ENCODE measurements at regions not wholly inside any gene's neighbourhood (a gene's known extent, or its start where the extent isn't known, plus 50 kb on each side); places are given as distances from the start of the nearest gene placed in this dataset.

DNA sequence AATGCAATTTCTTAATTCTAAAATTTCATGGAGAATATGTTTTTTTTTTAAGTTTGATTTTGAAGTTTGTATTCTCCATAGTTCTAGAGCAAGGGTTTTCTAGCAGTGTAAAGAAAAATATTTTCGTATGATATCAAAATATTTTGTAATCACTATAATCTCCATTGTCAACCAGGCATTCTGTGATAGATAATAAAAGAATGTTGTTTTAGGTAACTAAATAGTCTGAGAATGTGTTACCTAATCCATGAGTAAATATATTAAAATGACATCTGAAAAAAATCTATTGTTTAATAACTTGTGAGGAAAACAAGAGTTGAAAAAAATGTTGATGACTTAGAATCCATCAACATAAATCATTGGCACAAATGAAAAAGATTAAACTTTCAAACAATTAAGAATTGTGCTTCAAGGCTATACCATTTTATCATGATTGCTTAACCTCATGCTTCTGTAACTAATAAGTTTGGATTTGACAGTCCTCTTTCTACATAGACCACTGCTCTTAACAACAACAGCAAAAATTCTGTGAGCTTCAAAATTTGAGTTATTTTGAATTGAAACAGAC is 2211.8 kb downstream of the LRRC4C start:
- no TSS peak for BruUV-seq (replicated peaks)
- no peaks in the 10 kb centered on the region for H3K36me3 ChIP-seq (ENCODE audit: control insufficient read depth, insufficient read depth, low read length)
- ChIA-PET POLR2A (no interaction called here), CTCF (no interaction called here)
- intact Hi-C loops (cut with micrococcal nuclease; ENCODE audit: unreplicated experiment) = no loop called here
- H3K27me3 ChIP-seq (ENCODE audit: control insufficient read depth, insufficient read depth, low read length) = no peaks in the 10 kb centered on the region
- H3K4me1 ChIP-seq (ENCODE audit: control insufficient read depth, insufficient read depth, low read length) = no peaks in the 10 kb centered on the region
- no peak overlapping the region for H3K27ac ChIP-seq (ENCODE audit: low read length)
- ATAC-seq (no peak), DNase-seq (ENCODE audit: low read depth, low spot score) (no peak)
- in situ Hi-C loops (cut with HindIII; ENCODE audit: low pct_unique_long_range_greater_than_20kb, low sequenced_read_pairs) = no loop called here
- no peaks in the 10 kb centered on the region for H3K9me3 ChIP-seq (ENCODE audit: control insufficient read depth, insufficient read depth, low read depth, low read length)
- H3K4me3 ChIP-seq (ENCODE audit: low read depth in 2 of 2, low read length in 2 of 2) = no peak overlapping the region
- TF ChIP-seq POLR2AphosphoS5 (IDR thresholded peaks at IDR 0.05; ENCODE audit: low read depth, low read length) (no peak), TCF7L2 (IDR thresholded peaks at IDR 0.05; ENCODE audit: low read depth, low read length) (no peak), SIN3A (IDR thresholded peaks at IDR 0.05; ENCODE audit: borderline replicate concordance, insufficient read depth, low read depth, low read length) (no peak)
- TF ChIP-seq, protein P1, sequence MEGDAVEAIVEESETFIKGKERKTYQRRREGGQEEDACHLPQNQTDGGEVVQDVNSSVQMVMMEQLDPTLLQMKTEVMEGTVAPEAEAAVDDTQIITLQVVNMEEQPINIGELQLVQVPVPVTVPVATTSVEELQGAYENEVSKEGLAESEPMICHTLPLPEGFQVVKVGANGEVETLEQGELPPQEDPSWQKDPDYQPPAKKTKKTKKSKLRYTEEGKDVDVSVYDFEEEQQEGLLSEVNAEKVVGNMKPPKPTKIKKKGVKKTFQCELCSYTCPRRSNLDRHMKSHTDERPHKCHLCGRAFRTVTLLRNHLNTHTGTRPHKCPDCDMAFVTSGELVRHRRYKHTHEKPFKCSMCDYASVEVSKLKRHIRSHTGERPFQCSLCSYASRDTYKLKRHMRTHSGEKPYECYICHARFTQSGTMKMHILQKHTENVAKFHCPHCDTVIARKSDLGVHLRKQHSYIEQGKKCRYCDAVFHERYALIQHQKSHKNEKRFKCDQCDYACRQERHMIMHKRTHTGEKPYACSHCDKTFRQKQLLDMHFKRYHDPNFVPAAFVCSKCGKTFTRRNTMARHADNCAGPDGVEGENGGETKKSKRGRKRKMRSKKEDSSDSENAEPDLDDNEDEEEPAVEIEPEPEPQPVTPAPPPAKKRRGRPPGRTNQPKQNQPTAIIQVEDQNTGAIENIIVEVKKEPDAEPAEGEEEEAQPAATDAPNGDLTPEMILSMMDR (IDR thresholded peaks at IDR 0.05) = no peak
- TF ChIP-seq, protein P2, sequence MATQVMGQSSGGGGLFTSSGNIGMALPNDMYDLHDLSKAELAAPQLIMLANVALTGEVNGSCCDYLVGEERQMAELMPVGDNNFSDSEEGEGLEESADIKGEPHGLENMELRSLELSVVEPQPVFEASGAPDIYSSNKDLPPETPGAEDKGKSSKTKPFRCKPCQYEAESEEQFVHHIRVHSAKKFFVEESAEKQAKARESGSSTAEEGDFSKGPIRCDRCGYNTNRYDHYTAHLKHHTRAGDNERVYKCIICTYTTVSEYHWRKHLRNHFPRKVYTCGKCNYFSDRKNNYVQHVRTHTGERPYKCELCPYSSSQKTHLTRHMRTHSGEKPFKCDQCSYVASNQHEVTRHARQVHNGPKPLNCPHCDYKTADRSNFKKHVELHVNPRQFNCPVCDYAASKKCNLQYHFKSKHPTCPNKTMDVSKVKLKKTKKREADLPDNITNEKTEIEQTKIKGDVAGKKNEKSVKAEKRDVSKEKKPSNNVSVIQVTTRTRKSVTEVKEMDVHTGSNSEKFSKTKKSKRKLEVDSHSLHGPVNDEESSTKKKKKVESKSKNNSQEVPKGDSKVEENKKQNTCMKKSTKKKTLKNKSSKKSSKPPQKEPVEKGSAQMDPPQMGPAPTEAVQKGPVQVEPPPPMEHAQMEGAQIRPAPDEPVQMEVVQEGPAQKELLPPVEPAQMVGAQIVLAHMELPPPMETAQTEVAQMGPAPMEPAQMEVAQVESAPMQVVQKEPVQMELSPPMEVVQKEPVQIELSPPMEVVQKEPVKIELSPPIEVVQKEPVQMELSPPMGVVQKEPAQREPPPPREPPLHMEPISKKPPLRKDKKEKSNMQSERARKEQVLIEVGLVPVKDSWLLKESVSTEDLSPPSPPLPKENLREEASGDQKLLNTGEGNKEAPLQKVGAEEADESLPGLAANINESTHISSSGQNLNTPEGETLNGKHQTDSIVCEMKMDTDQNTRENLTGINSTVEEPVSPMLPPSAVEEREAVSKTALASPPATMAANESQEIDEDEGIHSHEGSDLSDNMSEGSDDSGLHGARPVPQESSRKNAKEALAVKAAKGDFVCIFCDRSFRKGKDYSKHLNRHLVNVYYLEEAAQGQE (IDR thresholded peaks at IDR 0.05; ENCODE audit: insufficient read depth in 1 of 2, low read depth in 2 of 2, low read length in 1 of 2) = no peak

DNA sequence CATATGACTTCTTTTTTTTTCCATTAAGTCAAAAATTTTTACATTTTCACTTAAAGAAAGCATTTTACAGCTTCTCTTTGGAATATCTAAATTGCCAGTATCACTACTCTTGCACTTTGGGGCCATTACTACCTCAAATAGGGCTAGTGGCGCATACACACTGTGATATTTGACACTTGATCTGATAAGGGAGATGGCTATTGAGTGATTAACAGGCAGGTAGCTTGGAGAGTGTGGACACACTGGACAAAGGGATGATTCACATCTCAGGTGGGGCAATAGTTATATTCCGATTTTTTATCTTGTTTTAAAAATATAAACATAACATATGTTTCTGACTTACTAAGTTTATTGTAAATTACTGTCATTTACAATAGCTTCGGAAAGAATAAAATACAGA is 2219.9 kb downstream of the LRRC4C start:
- Histone ChIP-seq H3K4me3 (ENCODE audit: low read depth in 2 of 2, low read length in 2 of 2) (no peak overlapping the region), H3K27ac (ENCODE audit: low read length) (no peak overlapping the region), H3K9me3 (ENCODE audit: control insufficient read depth, insufficient read depth, low read depth, low read length) (no peaks in the 10 kb centered on the region), H3K36me3 (ENCODE audit: control insufficient read depth, insufficient read depth, low read length) (no peaks in the 10 kb centered on the region), H3K27me3 (ENCODE audit: control insufficient read depth, insufficient read depth, low read length) (no peaks in the 10 kb centered on the region), H3K4me1 (ENCODE audit: control insufficient read depth, insufficient read depth, low read length) (no peaks in the 10 kb centered on the region)
- in situ Hi-C loops (cut with HindIII; ENCODE audit: low pct_unique_long_range_greater_than_20kb, low sequenced_read_pairs) = no loop called here
- intact Hi-C loops (cut with micrococcal nuclease; ENCODE audit: unreplicated experiment) = no loop called here
- DNase-seq (ENCODE audit: low read depth, low spot score) (no peak), ATAC-seq (no peak)
- BruUV-seq (replicated peaks) = no TSS peak
- ChIA-PET POLR2A (no interaction called here), CTCF (no interaction called here)
- TF ChIP-seq POLR2AphosphoS5 (IDR thresholded peaks at IDR 0.05; ENCODE audit: low read depth, low read length) (no peak), SIN3A (IDR thresholded peaks at IDR 0.05; ENCODE audit: borderline replicate concordance, insufficient read depth, low read depth, low read length) (no peak), TCF7L2 (IDR thresholded peaks at IDR 0.05; ENCODE audit: low read depth, low read length) (no peak)
- TF ChIP-seq, protein P1 (IDR thresholded peaks at IDR 0.05) = no peak
- TF ChIP-seq, protein P2 (IDR thresholded peaks at IDR 0.05; ENCODE audit: insufficient read depth in 1 of 2, low read depth in 2 of 2, low read length in 1 of 2) = no peak

Measured in Panc1 (cell line).